GM23338 (cell line): ENCODE measurements at regions not wholly inside any gene's neighbourhood (a gene's known extent, or its start where the extent isn't known, plus 50 kb on each side); places are given as distances from the start of the nearest gene placed in this dataset.

ENCODE experiments used
- ATAC-seq: fragments of 200-7000 bp; cut with Tn5 transposase; 3 replicates; pipeline ENCODE4 v1.9.1; 2020
- DNase-seq: peaks from one replicate; pipeline ENCODE4 v3.0.0-alpha.2; 2015; ENCODE audit warnings: low spot score
- H2AFZ ChIP-seq: fragments of 200-600 bp; sonication (generic); 2 replicates; pipeline ENCODE4 v1.8.0; 2016; ENCODE audit warnings: antibody characterized with exemption, mild to moderate bottlenecking, moderate library complexity
- H3F3A ChIP-seq: fragments of 200-600 bp; sonication (generic); replicated peaks from 2 replicates; pipeline ENCODE4 v1.8.0; 2017; ENCODE audit warnings: antibody characterized with exemption, mixed run types, low read depth
- H3K27ac ChIP-seq: fragments of 200-600 bp; sonication (generic); 2 replicates; pipeline ENCODE4 v1.6.1; 2016; ENCODE audit warnings: low read depth
- H3K27me3 ChIP-seq: fragments of 200-600 bp; sonication (generic); 2 replicates; pipeline ENCODE4 v1.8.0; 2016; ENCODE audit warnings: mild to moderate bottlenecking, mixed run types, moderate library complexity; ENCODE audit not compliant: insufficient read depth
- H3K36me3 ChIP-seq: fragments of 200-600 bp; sonication (generic); 2 replicates; pipeline ENCODE4 v1.8.0; 2016; ENCODE audit warnings: mild to moderate bottlenecking; ENCODE audit not compliant: insufficient read depth
- H3K4me1 ChIP-seq: fragments of 200-600 bp; sonication (generic); 2 replicates; pipeline ENCODE4 v1.8.0; 2016; ENCODE audit warnings: mild to moderate bottlenecking, moderate library complexity; ENCODE audit not compliant: insufficient read depth
- H3K4me2 ChIP-seq: fragments of 200-600 bp; sonication (generic); 2 replicates; pipeline ENCODE4 v1.7.1; 2017; ENCODE audit warnings: mixed run types
- H3K4me3 ChIP-seq: fragments of 200-600 bp; sonication (generic); 2 replicates; pipeline ENCODE4 v1.6.1; 2016; ENCODE audit warnings: mixed run types
- H3K79me2 ChIP-seq: fragments of 200-600 bp; sonication (generic); replicated peaks from 2 replicates; pipeline ENCODE4 v1.8.0; 2017; ENCODE audit warnings: mild to moderate bottlenecking; ENCODE audit not compliant: insufficient read depth
- H3K9me2 ChIP-seq: fragments of 200-600 bp; sonication (generic); 2 replicates; pipeline ENCODE4 v1.8.0; 2017; ENCODE audit not compliant: insufficient read depth
- H4K20me1 ChIP-seq: fragments of 200-600 bp; sonication (generic); replicated peaks from 2 replicates; pipeline ENCODE4 v1.8.0; 2017; ENCODE audit warnings: mild to moderate bottlenecking; ENCODE audit not compliant: insufficient read depth
- H3K27ac Mint-ChIP-seq: 2 replicates; pipeline ENCODE4 v1.8.0; 2020; ENCODE audit warnings: inconsistent platforms, mild to moderate bottlenecking, moderate library complexity, mixed read lengths
- H3K27me3 Mint-ChIP-seq: 3 replicates; pipeline ENCODE4 v1.8.0; 2022; ENCODE audit warnings: low read depth, mild to moderate bottlenecking, moderate library complexity, mixed read lengths, inconsistent platforms; ENCODE audit not compliant: insufficient read depth, poor library complexity
- H3K36me3 Mint-ChIP-seq: 3 replicates; pipeline ENCODE4 v1.8.0; 2021; ENCODE audit warnings: low read depth, mild to moderate bottlenecking, inconsistent platforms, moderate library complexity, mixed read lengths
- H3K4me1 Mint-ChIP-seq: 3 replicates; pipeline ENCODE4 v1.8.0; 2020; ENCODE audit warnings: mild to moderate bottlenecking, inconsistent platforms, mixed read lengths
- H3K4me3 Mint-ChIP-seq: 3 replicates; pipeline ENCODE4 v1.8.0; 2021; ENCODE audit warnings: moderate library complexity, mild to moderate bottlenecking, inconsistent platforms, mixed read lengths
- H3K9me3 Mint-ChIP-seq: 3 replicates; pipeline ENCODE4 v1.8.0; 2020; ENCODE audit warnings: moderate library complexity, mild to moderate bottlenecking, inconsistent platforms, mixed read lengths
- CREB1 ChIP-seq: fragments of 250-450 bp; sonication (Bioruptor Pico); IDR thresholded peaks from 2 replicates; pipeline ENCODE4 v1.5.0; 2020; ENCODE audit warnings: low read depth, mild to moderate bottlenecking, moderate library complexity
- ETS1 ChIP-seq: IDR thresholded peaks from 2 replicates; pipeline ENCODE4 v1.6.1; 2016; ENCODE audit warnings: antibody characterized with exemption
- EZH2 ChIP-seq: fragments of 200-600 bp; sonication (generic); IDR thresholded peaks from one replicate; pipeline ENCODE4 v1.8.0; 2017; ENCODE audit warnings: antibody characterized with exemption, mild to moderate bottlenecking, low read depth; ENCODE audit not compliant: unreplicated experiment
- JUNB ChIP-seq: IDR thresholded peaks from one replicate; pipeline ENCODE4 v1.6.1; 2016; ENCODE audit warnings: antibody characterized with exemption; ENCODE audit not compliant: unreplicated experiment
- NANOG ChIP-seq: IDR thresholded peaks from 2 replicates; pipeline ENCODE4 v1.6.1; 2016; ENCODE audit warnings: antibody characterized with exemption, borderline replicate concordance
- POLR2AphosphoS5 ChIP-seq: IDR thresholded peaks from 2 replicates; pipeline ENCODE4 v1.6.1; 2016; ENCODE audit warnings: antibody characterized with exemption, low read depth
- ZNF114 ChIP-seq: fragments of 250-450 bp; sonication (Bioruptor Pico); IDR thresholded peaks from 2 replicates; pipeline ENCODE4 v1.5.0; 2020; ENCODE audit warnings: mild to moderate bottlenecking, moderate library complexity
- ZNF462 ChIP-seq: fragments of 250-450 bp; sonication (Bioruptor Pico); IDR thresholded peaks from 2 replicates; pipeline ENCODE4 v1.5.0; 2020; ENCODE audit warnings: mild to moderate bottlenecking, moderate library complexity

GRCh38 chr11:26780376-26781085, 58.7 kb upstream of the SLC5A12 start:
- H3K27ac Mint-ChIP-seq = no peak overlapping the region
- DNase-seq = no peak
- H3K4me3 Mint-ChIP-seq = no peak overlapping the region
- Histone ChIP-seq H2AFZ (no peak overlapping the region), H3K4me3 (no peak overlapping the region), H3K9me2 (no peaks in the 10 kb centered on the region), H3K4me2 (no peak overlapping the region), H4K20me1 (no peaks in the 10 kb centered on the region), H3K27ac (no peak overlapping the region), H3K36me3 (no peaks in the 10 kb centered on the region), H3K27me3 (no peaks in the 10 kb centered on the region), H3K79me2 (no peaks in the 10 kb centered on the region), H3K4me1 (no peaks in the 10 kb centered on the region), H3F3A (no peaks in the 10 kb centered on the region)
- peaks cover 22% of the 10 kb centered on the region for H3K36me3 Mint-ChIP-seq
- H3K9me3 Mint-ChIP-seq = peaks cover 24% of the 10 kb centered on the region
- no peak for ATAC-seq
- TF ChIP-seq EZH2 (no peak), CREB1 (CRISPR knock-in tag) (no peak), ETS1 (no peak), JUNB (no peak), ZNF462 (CRISPR knock-in tag) (no peak), POLR2AphosphoS5 (no peak), NANOG (no peak), ZNF114 (CRISPR knock-in tag) (no peak)
- no peaks in the 10 kb centered on the region for H3K4me1 Mint-ChIP-seq
- H3K27me3 Mint-ChIP-seq = peaks cover 2% of the 10 kb centered on the region
